HEK293T (cell line): ENCODE measurements at regions not wholly inside any gene's neighbourhood (a gene's known extent, or its start where the extent isn't known, plus 50 kb on each side); places are given as distances from the start of the nearest gene placed in this dataset.
A peak's percentile ranks its signal among the peaks of the same experiment; 100 is the strongest.
"Not testable (repeated sequence)": the region's sequence is repeated elsewhere in the genome, so short reads cannot be mapped to it uniquely, and the experiment has no call there.

Experiments
- CTCF ChIA-PET: fragments of 350-600 bp; formaldehyde crosslinking; extraction: SDS; loops from one replicate; lab custom pipeline; 2021; ENCODE audit warnings: antibody characterized with exemption, inconsistent platforms; lab: Yijun Ruan, JAX
- POLR2A ChIA-PET: fragments of 350-600 bp; formaldehyde crosslinking; extraction: SDS; loops from one replicate; lab custom pipeline; 2020; ENCODE audit warnings: antibody characterized with exemption, inconsistent platforms; lab: Yijun Ruan, JAX
- DNase-seq: peaks from one replicate; pipeline ENCODE4 v3.0.0; 2012; ENCODE audit warnings: mixed read lengths; ENCODE audit errors: extremely low spot score
- ARNT ChIP-seq: fragments of 450-650 bp; IDR thresholded peaks from 2 replicates; pipeline ENCODE4 v1.6.1; 2017; ENCODE audit warnings: mild to moderate bottlenecking
- BHLHE40 ChIP-seq: fragments of 450-650 bp; IDR thresholded peaks from 2 replicates; pipeline ENCODE4 v1.6.1; 2016; ENCODE audit warnings: mild to moderate bottlenecking, moderate library complexity, borderline replicate concordance
- CTBP1 ChIP-seq: fragments of 450-650 bp; IDR thresholded peaks from 2 replicates; pipeline ENCODE4 v1.6.1; 2016; ENCODE audit warnings: borderline replicate concordance
- ELF4 ChIP-seq: fragments of 450-650 bp; IDR thresholded peaks from 2 replicates; pipeline ENCODE4 v1.6.1; 2017; ENCODE audit warnings: antibody characterized with exemption
- FOXA1 ChIP-seq: fragments of 450-650 bp; IDR thresholded peaks from 2 replicates; pipeline ENCODE4 v1.6.1; 2016; ENCODE audit warnings: mild to moderate bottlenecking
- FOXK2 ChIP-seq: fragments of 450-650 bp; IDR thresholded peaks from 2 replicates; pipeline ENCODE4 v1.6.1; 2016; ENCODE audit warnings: mild to moderate bottlenecking
- FOXM1 ChIP-seq: fragments of 450-650 bp; IDR thresholded peaks from 2 replicates; pipeline ENCODE4 v1.6.1; 2017; ENCODE audit warnings: mild to moderate bottlenecking, borderline replicate concordance
- HDGF ChIP-seq: fragments of 450-650 bp; IDR thresholded peaks from 2 replicates; pipeline ENCODE4 v1.6.1; 2017; ENCODE audit warnings: antibody characterized with exemption, borderline replicate concordance
- L3MBTL2 ChIP-seq: fragments of 450-650 bp; conservative IDR thresholded peaks from 2 replicates; pipeline ENCODE4 v1.6.1; 2016; ENCODE audit warnings: mild to moderate bottlenecking
- LEF1 ChIP-seq: fragments of 450-650 bp; IDR thresholded peaks from 2 replicates; pipeline ENCODE4 v1.6.1; 2017; ENCODE audit warnings: mild to moderate bottlenecking, borderline replicate concordance
- NFRKB ChIP-seq: fragments of 450-650 bp; IDR thresholded peaks from 2 replicates; pipeline ENCODE4 v1.6.1; 2016; ENCODE audit warnings: mild to moderate bottlenecking, moderate library complexity
- SP1 ChIP-seq: fragments of 450-650 bp; IDR thresholded peaks from 2 replicates; pipeline ENCODE4 v1.6.1; 2017
- SUZ12 ChIP-seq: fragments of 450-650 bp; IDR thresholded peaks from 2 replicates; pipeline ENCODE4 v1.6.1; 2016; ENCODE audit warnings: mild to moderate bottlenecking
- TARDBP ChIP-seq: fragments of 450-650 bp; IDR thresholded peaks from 2 replicates; pipeline ENCODE4 v1.6.1; 2016
- ZNF384 ChIP-seq: fragments of 450-650 bp; IDR thresholded peaks from 2 replicates; pipeline ENCODE4 v1.6.1; 2016
- TF ChIP-seq, protein P1 (sequence below): fragments of 450-650 bp; IDR thresholded peaks from 2 replicates; pipeline ENCODE4 v1.6.1; 2016

DNA sequence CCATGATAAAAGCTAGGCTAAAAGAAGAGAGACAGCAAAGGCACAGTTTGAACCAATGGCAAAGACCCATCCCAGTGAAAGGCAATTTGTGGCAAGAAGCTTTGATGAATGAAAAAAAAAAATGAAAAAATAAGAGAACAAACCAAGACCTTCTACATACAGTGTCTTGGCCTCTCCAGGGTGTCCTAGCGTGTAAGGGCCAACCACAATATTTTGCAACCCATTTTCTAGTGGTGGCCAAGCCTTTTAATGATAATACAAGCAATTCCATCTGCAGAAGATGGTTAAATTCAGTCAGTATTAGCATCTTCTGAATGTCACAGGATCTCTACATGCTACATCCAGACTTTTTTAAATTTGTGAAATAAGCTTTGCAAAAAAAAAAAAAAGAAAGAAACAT, 270.4 kb downstream of the LRATD1 start:
- no peak for TF ChIP-seq HDGF
- no peak for TF ChIP-seq FOXK2
- no peak for TF ChIP-seq ELF4
- no peak for TF ChIP-seq CTBP1
- no peak for TF ChIP-seq FOXM1
- no peak for TF ChIP-seq L3MBTL2
- no peak for TF ChIP-seq SP1
- no peak for TF ChIP-seq ARNT
- POLR2A ChIA-PET, result no interaction called here
- CTCF ChIA-PET, result interaction anchor here (0.6 to 1.1 kb wide), 5 partner anchors 12 to 1039 kb away, joined by 3 to 4 read pairs (median 3); no protein-coding TSS in a partner anchor
- no peak for DNase-seq

GRCh38 chr2:14903709-14904374, 271.3 kb downstream of the LRATD1 start:
- peak; percentile 78 for DNase-seq
- no peak for TF ChIP-seq HDGF
- no peak for TF ChIP-seq FOXM1
- TF ChIP-seq LEF1, result no peak
- no peak for TF ChIP-seq BHLHE40
- no peak for TF ChIP-seq FOXA1
- no peak for TF ChIP-seq ARNT
- no peak for TF ChIP-seq TARDBP
- no peak for TF ChIP-seq SP1
- no peak for TF ChIP-seq FOXK2
- TF ChIP-seq CTBP1, result no peak
- no peak for TF ChIP-seq NFRKB
- no peak for TF ChIP-seq L3MBTL2
- no peak for TF ChIP-seq SUZ12
- ChIA-PET CTCF (interaction anchor here (0.6 to 1.1 kb wide), 3 partner anchors 11 to 1038 kb away, joined by 3 to 4 read pairs (median 3); no protein-coding TSS in a partner anchor), POLR2A (no interaction called here)

- DNase-seq, POLR2A ChIA-PET, CTCF ChIA-PET: not testable (repeated sequence)
These were observed 271.9 kb downstream of the LRATD1 start for GRCh38 chr2:14904378-14904777.

DNA sequence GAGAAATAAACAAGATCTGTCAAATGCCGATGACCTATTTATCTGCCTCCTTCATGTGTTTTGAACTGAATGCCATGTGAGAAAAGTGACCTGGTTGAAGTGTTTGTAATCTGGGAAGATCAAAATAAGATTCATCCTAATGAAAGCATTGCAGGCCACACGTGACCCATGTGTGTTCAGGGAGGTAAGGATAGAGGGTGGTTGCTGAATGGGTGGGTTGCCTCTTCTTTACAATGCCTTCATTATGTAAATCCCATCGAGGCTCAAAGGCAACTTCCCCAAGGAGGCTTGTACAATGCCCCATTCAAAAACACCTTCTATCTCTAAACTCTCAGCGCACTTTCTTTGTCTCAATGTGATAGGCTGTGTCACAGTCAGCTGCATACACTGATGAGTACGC, 273.1 kb downstream of the LRATD1 start:
- ChIA-PET CTCF (no interaction called here), POLR2A (no interaction called here)
- DNase-seq, result no peak
- TF ChIP-seq ZNF384 (no peak), BHLHE40 (no peak), L3MBTL2 (no peak), CTBP1 (no peak), TARDBP (no peak), FOXM1 (no peak), NFRKB (no peak), HDGF (no peak), LEF1 (no peak), FOXK2 (no peak), ARNT (no peak), SP1 (no peak), FOXA1 (no peak), SUZ12 (no peak)
- TF ChIP-seq, protein P1, sequence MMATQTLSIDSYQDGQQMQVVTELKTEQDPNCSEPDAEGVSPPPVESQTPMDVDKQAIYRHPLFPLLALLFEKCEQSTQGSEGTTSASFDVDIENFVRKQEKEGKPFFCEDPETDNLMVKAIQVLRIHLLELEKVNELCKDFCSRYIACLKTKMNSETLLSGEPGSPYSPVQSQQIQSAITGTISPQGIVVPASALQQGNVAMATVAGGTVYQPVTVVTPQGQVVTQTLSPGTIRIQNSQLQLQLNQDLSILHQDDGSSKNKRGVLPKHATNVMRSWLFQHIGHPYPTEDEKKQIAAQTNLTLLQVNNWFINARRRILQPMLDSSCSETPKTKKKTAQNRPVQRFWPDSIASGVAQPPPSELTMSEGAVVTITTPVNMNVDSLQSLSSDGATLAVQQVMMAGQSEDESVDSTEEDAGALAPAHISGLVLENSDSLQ, result no peak

DNA sequence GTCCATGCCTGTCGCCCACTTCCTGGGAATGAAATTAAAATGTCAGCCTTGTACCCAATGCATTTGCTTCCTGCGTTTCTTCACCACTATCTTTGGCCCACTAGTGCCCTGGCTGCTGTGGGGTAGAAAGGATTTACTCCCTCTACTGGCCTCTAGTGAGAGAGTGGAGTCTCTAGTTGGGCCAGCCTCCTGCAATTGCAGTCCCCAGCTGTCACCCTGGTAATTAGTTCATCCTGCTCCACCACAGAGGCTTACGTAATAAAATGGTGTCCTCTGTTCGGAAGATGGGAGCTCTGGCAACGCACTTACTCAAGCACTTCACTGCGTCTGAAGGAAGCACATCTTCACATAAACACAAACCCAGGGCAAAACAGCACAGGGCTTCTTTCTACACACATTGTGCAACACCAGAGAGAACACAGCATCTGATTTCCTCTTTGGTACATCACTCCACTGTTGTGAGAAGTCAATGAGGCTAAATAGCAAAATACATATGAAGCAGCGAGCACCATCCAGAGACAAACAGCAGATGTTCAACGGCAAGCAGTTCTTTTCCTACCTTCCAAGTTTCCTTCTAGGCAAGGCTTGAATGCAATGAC, 274.6 kb downstream of the LRATD1 start:
- ChIA-PET POLR2A (no interaction called here), CTCF (no interaction called here)
- DNase-seq, result peak; percentile 19
- TF ChIP-seq ARNT, result no peak
- TF ChIP-seq NFRKB, result no peak
- TF ChIP-seq ZNF384, result no peak
- no peak for TF ChIP-seq L3MBTL2

DNA sequence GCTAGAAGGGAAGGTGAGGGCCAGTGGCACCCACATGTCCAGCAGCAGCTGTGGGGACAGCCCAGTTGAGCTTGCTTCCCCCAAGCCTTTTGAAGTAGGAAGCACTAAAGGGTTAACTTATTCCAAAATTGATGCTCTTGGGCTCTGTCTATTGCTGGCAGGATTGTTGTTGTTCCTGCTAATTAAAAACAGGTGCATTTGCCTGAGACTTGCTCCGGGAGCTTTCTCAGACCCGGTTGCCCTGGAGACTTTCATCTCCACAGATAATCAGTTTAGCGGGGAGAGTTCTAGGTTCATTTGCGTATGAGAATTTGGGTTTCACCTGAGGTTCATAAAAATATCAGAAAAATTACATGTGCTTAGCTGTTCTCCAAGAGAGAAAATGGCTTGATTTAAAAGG, 277.3 kb downstream of the LRATD1 start:
- ChIA-PET CTCF (no interaction called here), POLR2A (no interaction called here)
- no peak for DNase-seq
- TF ChIP-seq, protein P1, result no peak
- TF ChIP-seq HDGF (no peak), FOXM1 (no peak), FOXA1 (no peak), NFRKB (no peak), ELF4 (no peak), SP1 (no peak), SUZ12 (no peak), ARNT (no peak), TARDBP (no peak), L3MBTL2 (no peak), CTBP1 (no peak), ZNF384 (no peak), FOXK2 (no peak), BHLHE40 (no peak), LEF1 (no peak)

DNA sequence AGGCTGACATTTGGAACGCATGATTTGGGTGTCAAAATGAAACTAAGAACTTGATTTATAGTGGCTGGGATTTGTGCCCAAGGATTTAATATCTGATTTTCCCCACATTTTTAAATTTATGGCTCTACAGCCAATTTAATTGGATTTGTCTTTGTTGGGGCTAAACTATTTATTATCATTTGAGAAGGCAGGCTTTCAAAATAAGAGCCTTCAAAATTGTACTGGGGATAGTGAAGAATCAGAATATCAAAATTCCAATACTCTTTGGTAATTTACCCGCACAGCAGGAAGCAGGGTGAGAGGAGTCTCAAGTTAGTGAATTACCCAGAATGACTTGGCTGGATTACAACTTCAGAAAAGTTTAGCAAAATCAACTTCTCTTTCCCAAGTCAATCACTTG, 278.1 kb downstream of the LRATD1 start:
- CTCF ChIA-PET, result no interaction called here
- POLR2A ChIA-PET, result no interaction called here
- TF ChIP-seq, protein P1, result no peak
- TF ChIP-seq BHLHE40 (no peak), ARNT (no peak), L3MBTL2 (no peak), FOXA1 (no peak), LEF1 (no peak), NFRKB (no peak), TARDBP (no peak), CTBP1 (no peak)
- no peak for DNase-seq
